MM.1S (cell line): ENCODE measurements at regions not wholly inside any gene's neighbourhood (a gene's known extent, or its start where the extent isn't known, plus 50 kb on each side); places are given as distances from the start of the nearest gene placed in this dataset.

ENCODE experiments used
- DNase-seq: peaks from one replicate; pipeline ENCODE4 v3.0.0-alpha.2; 2015
- H2AFZ ChIP-seq: fragments of 300-600 bp; sonication (generic); 2 replicates; pipeline ENCODE4 v1.6.0; 2016; ENCODE audit warnings: antibody characterized with exemption, low read length
- H3F3A ChIP-seq: fragments of 300-600 bp; sonication (generic); 2 replicates; pipeline ENCODE4 v1.6.1; 2016; ENCODE audit warnings: mild to moderate bottlenecking, antibody characterized with exemption, low read length, moderate library complexity, mixed read lengths; ENCODE audit not compliant: insufficient read depth
- H3K27ac ChIP-seq: fragments of 300-600 bp; sonication (generic); 2 replicates; pipeline ENCODE4 v1.5.1; 2016; ENCODE audit warnings: mild to moderate bottlenecking, low read length
- H3K27me3 ChIP-seq: fragments of 300-600 bp; sonication (generic); replicated peaks from 2 replicates; pipeline ENCODE4 v1.6.0; 2016; ENCODE audit warnings: low read length; ENCODE audit not compliant: insufficient read depth
- H3K36me3 ChIP-seq: fragments of 300-600 bp; sonication (generic); replicated peaks from 2 replicates; pipeline ENCODE4 v1.6.1; 2016; ENCODE audit warnings: mild to moderate bottlenecking, low read length, mixed read lengths; ENCODE audit not compliant: insufficient read depth
- H3K4me1 ChIP-seq: fragments of 300-600 bp; sonication (generic); 2 replicates; pipeline ENCODE4 v1.6.1; 2016; ENCODE audit warnings: low read length, mixed read lengths
- H3K4me2 ChIP-seq: fragments of 300-600 bp; sonication (generic); 2 replicates; pipeline ENCODE4 v1.6.0; 2016; ENCODE audit warnings: low read depth, low read length
- H3K4me3 ChIP-seq: fragments of 300-600 bp; sonication (generic); 2 replicates; pipeline ENCODE4 v1.5.1; 2016; ENCODE audit warnings: low read length, mixed read lengths
- H3K79me2 ChIP-seq: fragments of 300-600 bp; sonication (generic); 2 replicates; pipeline ENCODE4 v1.6.1; 2016; ENCODE audit warnings: mixed run types, low read length, mixed read lengths
- H3K9ac ChIP-seq: fragments of 300-600 bp; sonication (generic); 2 replicates; pipeline ENCODE4 v1.6.1; 2016; ENCODE audit warnings: low read length, mixed read lengths
- H3K9me2 ChIP-seq: fragments of 300-600 bp; sonication (generic); replicated peaks from 2 replicates; pipeline ENCODE4 v1.6.1; 2016; ENCODE audit warnings: mild to moderate bottlenecking, low read length, mixed read lengths; ENCODE audit not compliant: insufficient read depth
- H3K9me3 ChIP-seq: fragments of 300-600 bp; sonication (generic); replicated peaks from 2 replicates; pipeline ENCODE4 v1.6.1; 2016; ENCODE audit warnings: mild to moderate bottlenecking, low read length, mixed read lengths; ENCODE audit not compliant: insufficient read depth
- H4K20me1 ChIP-seq: fragments of 300-600 bp; sonication (generic); 2 replicates; pipeline ENCODE4 v1.6.1; 2016; ENCODE audit warnings: mild to moderate bottlenecking, low read length, moderate library complexity, mixed read lengths; ENCODE audit not compliant: insufficient read depth
- EZH2 ChIP-seq: fragments of 300-600 bp; sonication (generic); optimal IDR thresholded peaks from 2 replicates; pipeline ENCODE3; 2017; ENCODE audit warnings: low read depth, mild to moderate bottlenecking, antibody characterized with exemption, low read length, mixed read lengths
- EZH2phosphoT487 ChIP-seq: fragments of 300-600 bp; sonication (generic); IDR thresholded peaks from 2 replicates; pipeline ENCODE4 v1.6.1; 2018; ENCODE audit warnings: antibody characterized with exemption, low read length
- TF ChIP-seq, protein P1 (sequence below): fragments of 300-600 bp; sonication (generic); IDR thresholded peaks from 2 replicates; pipeline ENCODE4 v1.5.1; 2016; ENCODE audit warnings: antibody characterized with exemption, low read length, mixed read lengths

DNA sequence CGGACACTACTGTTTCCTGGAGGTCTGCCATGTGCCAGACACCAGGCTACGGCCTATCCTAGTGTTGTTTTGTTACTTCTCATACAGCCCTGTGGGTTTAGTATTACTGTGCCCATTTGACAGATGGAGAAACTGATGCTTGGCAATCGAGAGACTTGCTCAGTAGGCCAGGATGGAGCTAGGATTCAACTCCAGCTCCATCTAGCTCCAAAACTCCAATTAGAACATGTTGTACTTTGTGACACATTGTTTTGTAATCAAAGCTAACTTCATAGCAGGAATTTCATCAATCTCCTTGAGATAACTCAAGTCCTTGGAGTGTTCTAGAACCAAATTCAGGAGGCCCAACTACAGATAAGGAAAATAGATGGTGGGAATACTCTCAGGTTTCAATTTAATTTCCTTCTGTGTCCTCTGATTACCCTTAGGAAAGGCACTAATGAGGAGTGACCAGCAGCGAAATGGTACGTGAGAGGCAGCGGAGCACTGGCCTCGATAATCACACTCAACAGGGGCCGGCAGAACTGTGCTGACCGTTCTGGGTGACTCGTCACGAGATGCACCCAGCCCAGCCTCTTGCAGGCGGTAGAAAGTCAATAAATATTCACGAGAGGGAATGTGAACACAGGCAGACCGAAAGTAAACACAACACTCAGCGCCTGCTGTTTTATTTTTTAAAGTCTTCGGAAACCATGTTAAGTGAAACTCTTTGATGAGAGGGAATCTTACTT, 269.6 kb upstream of the NEBL start:
- no peaks in the 10 kb centered on the region for H3K27me3 ChIP-seq
- H3F3A ChIP-seq = no peaks in the 10 kb centered on the region
- no peaks in the 10 kb centered on the region for H3K36me3 ChIP-seq
- no peaks in the 10 kb centered on the region for H3K9me2 ChIP-seq
- H3K4me3 ChIP-seq = no peak overlapping the region
- no peaks in the 10 kb centered on the region for H3K9me3 ChIP-seq
- H3K9ac ChIP-seq = no peak overlapping the region
- no peak overlapping the region for H3K4me2 ChIP-seq
- no peak overlapping the region for H2AFZ ChIP-seq
- TF ChIP-seq EZH2 (no peak), EZH2phosphoT487 (no peak)
- TF ChIP-seq, protein P1, sequence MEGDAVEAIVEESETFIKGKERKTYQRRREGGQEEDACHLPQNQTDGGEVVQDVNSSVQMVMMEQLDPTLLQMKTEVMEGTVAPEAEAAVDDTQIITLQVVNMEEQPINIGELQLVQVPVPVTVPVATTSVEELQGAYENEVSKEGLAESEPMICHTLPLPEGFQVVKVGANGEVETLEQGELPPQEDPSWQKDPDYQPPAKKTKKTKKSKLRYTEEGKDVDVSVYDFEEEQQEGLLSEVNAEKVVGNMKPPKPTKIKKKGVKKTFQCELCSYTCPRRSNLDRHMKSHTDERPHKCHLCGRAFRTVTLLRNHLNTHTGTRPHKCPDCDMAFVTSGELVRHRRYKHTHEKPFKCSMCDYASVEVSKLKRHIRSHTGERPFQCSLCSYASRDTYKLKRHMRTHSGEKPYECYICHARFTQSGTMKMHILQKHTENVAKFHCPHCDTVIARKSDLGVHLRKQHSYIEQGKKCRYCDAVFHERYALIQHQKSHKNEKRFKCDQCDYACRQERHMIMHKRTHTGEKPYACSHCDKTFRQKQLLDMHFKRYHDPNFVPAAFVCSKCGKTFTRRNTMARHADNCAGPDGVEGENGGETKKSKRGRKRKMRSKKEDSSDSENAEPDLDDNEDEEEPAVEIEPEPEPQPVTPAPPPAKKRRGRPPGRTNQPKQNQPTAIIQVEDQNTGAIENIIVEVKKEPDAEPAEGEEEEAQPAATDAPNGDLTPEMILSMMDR = no peak
- H3K27ac ChIP-seq = no peak overlapping the region
- no peaks in the 10 kb centered on the region for H4K20me1 ChIP-seq
- no peak for DNase-seq
- H3K4me1 ChIP-seq = no peaks in the 10 kb centered on the region
- H3K79me2 ChIP-seq = no peaks in the 10 kb centered on the region

DNA sequence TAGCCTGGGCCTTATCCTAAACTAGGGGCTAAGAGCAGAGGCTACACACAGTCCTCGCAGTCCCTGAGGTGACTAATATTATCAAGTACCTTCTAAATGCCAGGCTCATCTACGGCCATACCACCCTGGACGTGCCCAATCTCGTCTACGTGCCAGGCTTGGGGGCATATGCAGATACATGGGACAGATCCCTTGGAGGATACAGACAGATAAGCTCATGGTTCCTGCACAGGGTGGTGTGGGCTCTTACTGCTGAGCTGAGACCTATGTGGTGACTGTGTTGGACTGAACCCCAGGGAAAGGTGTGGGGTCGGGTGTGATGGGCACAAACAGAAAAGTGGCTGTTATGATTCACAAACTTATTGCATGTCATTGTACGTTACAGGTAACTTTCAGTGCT, 268.4 kb upstream of the NEBL start:
- TF ChIP-seq EZH2phosphoT487 (no peak), EZH2 (no peak)
- TF ChIP-seq, protein P1 = no peak
- DNase-seq = no peak
- H3K9ac ChIP-seq = no peak overlapping the region
- H3F3A ChIP-seq = no peaks in the 10 kb centered on the region
- no peak overlapping the region for H3K4me2 ChIP-seq
- no peak overlapping the region for H2AFZ ChIP-seq
- no peaks in the 10 kb centered on the region for H3K4me1 ChIP-seq
- H3K27ac ChIP-seq = no peak overlapping the region
- no peaks in the 10 kb centered on the region for H3K9me2 ChIP-seq
- H3K4me3 ChIP-seq = no peak overlapping the region
- no peaks in the 10 kb centered on the region for H4K20me1 ChIP-seq
- H3K27me3 ChIP-seq = no peaks in the 10 kb centered on the region
- no peaks in the 10 kb centered on the region for H3K79me2 ChIP-seq
- H3K9me3 ChIP-seq = no peaks in the 10 kb centered on the region
- H3K36me3 ChIP-seq = no peaks in the 10 kb centered on the region

DNA sequence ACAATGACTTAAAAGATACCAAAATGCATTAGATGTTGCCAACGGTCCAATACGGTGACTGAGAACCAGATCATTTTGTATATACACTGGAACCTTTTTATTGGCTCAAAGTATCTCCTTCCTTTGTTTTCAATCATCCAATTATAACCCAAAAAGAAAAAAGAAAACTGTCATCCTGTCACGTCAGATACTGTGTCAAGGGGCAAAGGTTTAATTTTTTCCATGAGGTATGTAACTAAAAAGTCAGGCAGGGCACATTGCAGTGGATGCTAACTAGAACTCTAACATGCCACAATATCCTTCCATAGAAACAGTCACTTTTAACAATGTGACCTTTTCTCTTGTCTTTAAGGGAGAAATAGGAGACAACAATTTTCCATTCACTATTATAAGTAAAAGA, 267.6 kb upstream of the NEBL start:
- Histone ChIP-seq H3K4me2 (no peak overlapping the region), H3K27ac (no peak overlapping the region), H2AFZ (no peak overlapping the region), H3K9ac (no peak overlapping the region), H3K36me3 (no peaks in the 10 kb centered on the region), H3K79me2 (no peaks in the 10 kb centered on the region), H3F3A (no peaks in the 10 kb centered on the region), H3K4me1 (no peaks in the 10 kb centered on the region), H3K9me2 (no peaks in the 10 kb centered on the region), H3K9me3 (no peaks in the 10 kb centered on the region), H3K27me3 (no peaks in the 10 kb centered on the region), H3K4me3 (no peak overlapping the region), H4K20me1 (no peaks in the 10 kb centered on the region)
- no peak for DNase-seq
- TF ChIP-seq, protein P1 = no peak
- no peak for TF ChIP-seq EZH2phosphoT487
- no peak for TF ChIP-seq EZH2
